ENCODE measurements at regions not wholly inside any gene's neighbourhood (a gene's known extent, or its start where the extent isn't known, plus 50 kb on each side); places are given as distances from the start of the nearest gene placed in this dataset.

GRCh38 chr1:65514041-65514440 lies 93.6 kb downstream of the LEPR start:
- H3K4me3 ChIP-seq (ENCODE audit: low read depth, low read length) = no peak overlapping the region
- no peaks in the 10 kb centered on the region for H3K27me3 ChIP-seq (ENCODE audit: insufficient read depth, low read depth, severe bottlenecking)
- no peaks in the 10 kb centered on the region for H3K36me3 ChIP-seq
- no peaks in the 10 kb centered on the region for H3K9me3 ChIP-seq (ENCODE audit: severe bottlenecking)
- TF ChIP-seq CTCF (IDR thresholded peaks at IDR 0.05; ENCODE audit: low read depth, low read length) = no peak
- no peak for DNase-seq
- H3K27ac ChIP-seq = no peak overlapping the region

GRCh38 chr1:65524931-65525265 lies 104.4 kb downstream of the LEPR start:
- peak overlapping the region; percentile 62 for H3K4me3 ChIP-seq (ENCODE audit: low read depth, low read length)
- TF ChIP-seq CTCF (IDR thresholded peaks at IDR 0.05; ENCODE audit: low read depth, low read length) = no peak

GRCh38 chr1:65525266-65526048 lies 105.0 kb downstream of the LEPR start:
- Histone ChIP-seq H3K36me3 (no peaks in the 10 kb centered on the region), H3K27ac (no peak overlapping the region), H3K27me3 (ENCODE audit: insufficient read depth, low read depth, severe bottlenecking) (peaks cover 9% of the 10 kb centered on the region), H3K9me3 (ENCODE audit: severe bottlenecking) (no peaks in the 10 kb centered on the region), H3K4me3 (ENCODE audit: low read depth, low read length) (peak overlapping the region; percentile 62)
- DNase-seq = peak; percentile 41
- no peak for TF ChIP-seq CTCF (IDR thresholded peaks at IDR 0.05; ENCODE audit: low read depth, low read length)

More at GRCh38 chr1:65524931-65525265, 104.4 kb downstream of the LEPR start:
- H3K9me3 ChIP-seq (ENCODE audit: severe bottlenecking) = no peaks in the 10 kb centered on the region
- peaks cover 9% of the 10 kb centered on the region for H3K27me3 ChIP-seq (ENCODE audit: insufficient read depth, low read depth, severe bottlenecking)
- H3K27ac ChIP-seq = no peak overlapping the region
- no peak for DNase-seq
- no peaks in the 10 kb centered on the region for H3K36me3 ChIP-seq

GRCh38 chr1:65526049-65526556 lies 105.6 kb downstream of the LEPR start:
- Histone ChIP-seq H3K36me3 (no peaks in the 10 kb centered on the region), H3K9me3 (ENCODE audit: severe bottlenecking) (no peaks in the 10 kb centered on the region), H3K4me3 (ENCODE audit: low read depth, low read length) (peak overlapping the region; percentile 62), H3K27me3 (ENCODE audit: insufficient read depth, low read depth, severe bottlenecking) (peaks cover 9% of the 10 kb centered on the region), H3K27ac (no peak overlapping the region)
- no peak for DNase-seq
- TF ChIP-seq CTCF (IDR thresholded peaks at IDR 0.05; ENCODE audit: low read depth, low read length) = no peak

- H3K36me3 ChIP-seq = no peaks in the 10 kb centered on the region
- no peak for DNase-seq
Observed at GRCh38 chr1:65527190-65527589, 106.7 kb downstream of the LEPR start.

More at GRCh38 chr1:65527190-65527589, 106.7 kb downstream of the LEPR start:
- no peaks in the 10 kb centered on the region for H3K9me3 ChIP-seq (ENCODE audit: severe bottlenecking)
- no peak overlapping the region for H3K27ac ChIP-seq
- no peak overlapping the region for H3K4me3 ChIP-seq (ENCODE audit: low read depth, low read length)
- TF ChIP-seq CTCF (IDR thresholded peaks at IDR 0.05; ENCODE audit: low read depth, low read length) = no peak
- H3K27me3 ChIP-seq (ENCODE audit: insufficient read depth, low read depth, severe bottlenecking) = peaks cover 9% of the 10 kb centered on the region

All from WERI-Rb-1 (cell line).